Body of pancreas (tissue), 4 donors: ENCODE measurements at regions not wholly inside any gene's neighbourhood (a gene's known extent, or its start where the extent isn't known, plus 50 kb on each side); places are given as distances from the start of the nearest gene placed in this dataset.

Experiments used
- CTCF ChIP-seq, 7 experiments: fragments of 450-650 bp in 4 of 7; fragments of 200-600 bp in 3 of 7; sonication (generic) in 3 of 7; IDR thresholded peaks; one replicate each; pipeline ENCODE4 v1.5.1; 2016 to 2019; ENCODE audit warnings: antibody characterized with exemption in 7 of 7
- POLR2A ChIP-seq, 3 donors: fragments of 450-650 bp; IDR thresholded peaks; one replicate each; pipeline ENCODE4 v1.6.1; 2016; ENCODE audit warnings: antibody characterized with exemption in 3 of 3, mild to moderate bottlenecking in 2 of 3

GRCh38 chr1:80064524-80064923, 1058.0 kb upstream of the ADGRL4 start:
- no peak for TF ChIP-seq POLR2A (IDR thresholded peaks at IDR 0.05)
- no peak for TF ChIP-seq CTCF (IDR thresholded peaks at IDR 0.05)
